B cell (primary cell): ENCODE measurements at regions not wholly inside any gene's neighbourhood (a gene's known extent, or its start where the extent isn't known, plus 50 kb on each side); places are given as distances from the start of the nearest gene placed in this dataset.

Experiments used
- ATAC-seq: fragments of 200-7000 bp; cut with Tn5 transposase; one replicate; pipeline ENCODE4 v1.10.0; 2021; ENCODE audit warnings: low read depth, mild to moderate bottlenecking, moderate number of reproducible peaks, moderate library complexity
- CTCF ChIA-PET: fragments of 350-600 bp; sonication (Branson Sonifier 250); formaldehyde crosslinking; loops from one replicate; lab custom pipeline; 2021; ENCODE audit warnings: antibody characterized with exemption, inconsistent platforms; lab: Charles Lee
- POLR2A ChIA-PET: fragments of 350-600 bp; sonication (Branson Sonifier 250); formaldehyde crosslinking; loops from one replicate; lab custom pipeline; 2021; ENCODE audit warnings: antibody characterized with exemption; lab: Charles Lee
- DNase-seq: peaks from one replicate; pipeline ENCODE4 v3.0.0; 2013
- H2AFZ ChIP-seq: 2 replicates; pipeline ENCODE4 v1.6.1; 2012; ENCODE audit warnings: mild to moderate bottlenecking, low read depth, low read length; ENCODE audit not compliant: insufficient read depth, poor library complexity, severe bottlenecking
- H3K27ac ChIP-seq, 2 donors: 1 replicate in 1 of 2; 2 replicates in 1 of 2; pipeline ENCODE4 v1.5.1; 2012 to 2013; ENCODE audit warnings: low read length in 2 of 2, mild to moderate bottlenecking in 2 of 2, moderate library complexity in 1 of 2
- H3K27me3 ChIP-seq, 4 experiments: fragments of 200-600 bp in 1 of 4; sonication (generic) in 1 of 4; replicated peaks in 1 of 4; 1 replicate in 2 of 4; 2 replicates in 2 of 4; pipeline versions ENCODE4 v1.6.1 to v1.7.0; 2013 to 2016; ENCODE audit warnings: low read length in 3 of 4, mild to moderate bottlenecking in 2 of 4, mixed read lengths in 1 of 4, moderate library complexity in 1 of 4; ENCODE audit not compliant: insufficient read depth in 4 of 4, control insufficient read depth in 3 of 4; ENCODE audit errors: control extremely low read depth in 1 of 4
- H3K36me3 ChIP-seq, 2 experiments: replicated peaks in 1 of 2; 1 replicate in 1 of 2; 2 replicates in 1 of 2; pipeline versions ENCODE4 v1.6.1 to v1.7.1; 2013; ENCODE audit warnings: low read length in 1 of 2; ENCODE audit not compliant: insufficient read depth in 2 of 2, control insufficient read depth in 1 of 2; ENCODE audit errors: control extremely low read depth in 1 of 2, extremely low read depth in 1 of 2
- H3K4me1 ChIP-seq, 2 donors: fragments of 200-600 bp in 1 of 2; sonication (generic) in 1 of 2; 1 replicate in 1 of 2; 2 replicates in 1 of 2; pipeline versions ENCODE4 v1.5.1 to v1.6.1; 2013 to 2017; ENCODE audit warnings: low read length in 2 of 2; ENCODE audit not compliant: control insufficient read depth in 2 of 2, insufficient read depth in 2 of 2
- H3K4me2 ChIP-seq: replicated peaks from 2 replicates; pipeline ENCODE3; 2012; ENCODE audit warnings: mild to moderate bottlenecking, low read depth, low read length; ENCODE audit not compliant: poor library complexity, severe bottlenecking
- H3K4me3 ChIP-seq, 5 experiments: fragments of 200-600 bp in 1 of 5; sonication (generic) in 1 of 5; 1 replicate in 3 of 5; 2 replicates in 2 of 5; pipeline versions ENCODE4 v1.5.1 to v1.7.0; 2011 to 2016; ENCODE audit warnings: low read length in 4 of 5, mild to moderate bottlenecking in 4 of 5, low read depth in 2 of 5, control low read depth in 1 of 5, moderate library complexity in 1 of 5; ENCODE audit not compliant: insufficient read depth in 1 of 5; ENCODE audit errors: control extremely low read depth in 1 of 5, extremely low read depth in 1 of 5
- H3K79me2 ChIP-seq: fragments of 200-600 bp; sonication (generic); one replicate; pipeline ENCODE4 v1.6.0; 2016; ENCODE audit warnings: low read length; ENCODE audit not compliant: control insufficient read depth, insufficient read depth
- H3K9ac ChIP-seq: fragments of 200-600 bp; sonication (generic); 2 replicates; pipeline ENCODE4 v1.6.1; 2017; ENCODE audit warnings: mild to moderate bottlenecking, low read length, moderate library complexity
- H3K9me3 ChIP-seq, 3 donors: one replicate each; pipeline versions ENCODE4 v1.6.1 to v1.7.1; 2013; ENCODE audit warnings: low read length in 2 of 3; ENCODE audit not compliant: control insufficient read depth in 2 of 3, insufficient read depth in 1 of 3; ENCODE audit errors: control extremely low read depth in 1 of 3
- H4K20me1 ChIP-seq: 2 replicates; pipeline ENCODE4 v1.6.0; 2012; ENCODE audit warnings: mild to moderate bottlenecking, low read length; ENCODE audit not compliant: insufficient read depth, control insufficient read depth, poor library complexity, severe bottlenecking
- H3K27ac Mint-ChIP-seq: one replicate; pipeline ENCODE4 v1.8.0; 2021; ENCODE audit warnings: mixed read lengths
- H3K27me3 Mint-ChIP-seq: one replicate; pipeline ENCODE4 v1.8.0; 2021; ENCODE audit warnings: mixed read lengths
- H3K4me1 Mint-ChIP-seq: one replicate; pipeline ENCODE4 v1.8.0; 2021; ENCODE audit warnings: mixed read lengths
- H3K4me3 Mint-ChIP-seq: one replicate; pipeline ENCODE4 v1.8.0; 2021; ENCODE audit warnings: mixed read lengths
- H3K9me3 Mint-ChIP-seq: one replicate; pipeline ENCODE4 v1.8.0; 2022; ENCODE audit warnings: mixed read lengths; ENCODE audit not compliant: insufficient read depth
- EZH2 ChIP-seq: IDR thresholded peaks from 2 replicates; pipeline ENCODE4 v1.6.1; 2012; ENCODE audit warnings: borderline replicate concordance, low read depth, mild to moderate bottlenecking, moderate library complexity, low read length; ENCODE audit not compliant: insufficient read depth, poor library complexity, severe bottlenecking
- WGBS: methylation state at CpG from one replicate; pipeline ENCODE4 v1.1.5; 2013; ENCODE audit warnings: missing lambda C conversion rate; ENCODE audit not compliant: insufficient coverage; 5-methylcytosine and 5-hydroxymethylcytosine counted together
- intact Hi-C: fragments of 100-400 bp; cut with micrococcal nuclease; formaldehyde crosslinking; loops from one replicate; pipeline ENCODE4 v1.10.0; 2022
- TF ChIP-seq, protein P1 (sequence below): fragments of 200-600 bp; IDR thresholded peaks from one replicate; pipeline ENCODE4 v1.8.0; 2022; ENCODE audit warnings: antibody characterized with exemption, mild to moderate bottlenecking

DNA sequence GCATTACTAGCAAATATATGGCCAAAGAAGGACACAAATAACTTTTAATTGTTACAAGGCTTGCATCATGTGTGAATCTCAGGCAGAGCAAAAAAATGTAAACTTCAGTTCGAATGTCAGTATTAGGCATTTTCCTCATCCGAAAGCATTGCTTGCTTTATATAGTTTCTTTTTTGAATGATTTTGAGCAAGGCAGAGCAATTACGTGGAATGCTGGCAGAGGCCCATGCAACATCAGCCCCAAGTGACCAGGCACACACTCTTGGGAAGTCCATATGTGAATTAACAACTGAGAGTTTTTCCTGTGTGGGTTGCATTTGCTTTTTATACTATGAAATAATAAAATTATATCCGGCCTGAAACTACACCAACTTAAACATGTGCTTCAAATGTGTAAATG is 274.8 kb downstream of the PTPRC start:
- no peaks in the 10 kb centered on the region for H4K20me1 ChIP-seq
- no peak overlapping the region for H3K4me3 ChIP-seq
- H3K9ac ChIP-seq = no peak overlapping the region
- H3K9me3 Mint-ChIP-seq = peaks cover 1% of the 10 kb centered on the region
- no peaks in the 10 kb centered on the region for H3K27me3 ChIP-seq
- ChIA-PET CTCF (no interaction called here), POLR2A (no interaction called here)
- no peak for TF ChIP-seq EZH2
- TF ChIP-seq, protein P1, sequence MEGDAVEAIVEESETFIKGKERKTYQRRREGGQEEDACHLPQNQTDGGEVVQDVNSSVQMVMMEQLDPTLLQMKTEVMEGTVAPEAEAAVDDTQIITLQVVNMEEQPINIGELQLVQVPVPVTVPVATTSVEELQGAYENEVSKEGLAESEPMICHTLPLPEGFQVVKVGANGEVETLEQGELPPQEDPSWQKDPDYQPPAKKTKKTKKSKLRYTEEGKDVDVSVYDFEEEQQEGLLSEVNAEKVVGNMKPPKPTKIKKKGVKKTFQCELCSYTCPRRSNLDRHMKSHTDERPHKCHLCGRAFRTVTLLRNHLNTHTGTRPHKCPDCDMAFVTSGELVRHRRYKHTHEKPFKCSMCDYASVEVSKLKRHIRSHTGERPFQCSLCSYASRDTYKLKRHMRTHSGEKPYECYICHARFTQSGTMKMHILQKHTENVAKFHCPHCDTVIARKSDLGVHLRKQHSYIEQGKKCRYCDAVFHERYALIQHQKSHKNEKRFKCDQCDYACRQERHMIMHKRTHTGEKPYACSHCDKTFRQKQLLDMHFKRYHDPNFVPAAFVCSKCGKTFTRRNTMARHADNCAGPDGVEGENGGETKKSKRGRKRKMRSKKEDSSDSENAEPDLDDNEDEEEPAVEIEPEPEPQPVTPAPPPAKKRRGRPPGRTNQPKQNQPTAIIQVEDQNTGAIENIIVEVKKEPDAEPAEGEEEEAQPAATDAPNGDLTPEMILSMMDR = no peak
- intact Hi-C loops = no loop called here
- H3K4me1 Mint-ChIP-seq = peaks cover 15% of the 10 kb centered on the region
- DNase-seq = no peak
- H2AFZ ChIP-seq = no peak overlapping the region
- no peaks in the 10 kb centered on the region for H3K27me3 Mint-ChIP-seq
- ATAC-seq = no peak
- no peak overlapping the region for H3K27ac Mint-ChIP-seq
- no peak overlapping the region for H3K27ac ChIP-seq
- no peaks in the 10 kb centered on the region for H3K36me3 ChIP-seq
- H3K4me1 ChIP-seq = peaks cover 0 to 4% of the 10 kb centered on the region in 2 donors
- no peaks in the 10 kb centered on the region for H3K9me3 ChIP-seq
- H3K79me2 ChIP-seq = peaks cover 28% of the 10 kb centered on the region
- WGBS = 63% methylated on average over 2 of the region's 4 CpGs
- H3K4me2 ChIP-seq = no peak overlapping the region
- no peak overlapping the region for H3K4me3 Mint-ChIP-seq

DNA sequence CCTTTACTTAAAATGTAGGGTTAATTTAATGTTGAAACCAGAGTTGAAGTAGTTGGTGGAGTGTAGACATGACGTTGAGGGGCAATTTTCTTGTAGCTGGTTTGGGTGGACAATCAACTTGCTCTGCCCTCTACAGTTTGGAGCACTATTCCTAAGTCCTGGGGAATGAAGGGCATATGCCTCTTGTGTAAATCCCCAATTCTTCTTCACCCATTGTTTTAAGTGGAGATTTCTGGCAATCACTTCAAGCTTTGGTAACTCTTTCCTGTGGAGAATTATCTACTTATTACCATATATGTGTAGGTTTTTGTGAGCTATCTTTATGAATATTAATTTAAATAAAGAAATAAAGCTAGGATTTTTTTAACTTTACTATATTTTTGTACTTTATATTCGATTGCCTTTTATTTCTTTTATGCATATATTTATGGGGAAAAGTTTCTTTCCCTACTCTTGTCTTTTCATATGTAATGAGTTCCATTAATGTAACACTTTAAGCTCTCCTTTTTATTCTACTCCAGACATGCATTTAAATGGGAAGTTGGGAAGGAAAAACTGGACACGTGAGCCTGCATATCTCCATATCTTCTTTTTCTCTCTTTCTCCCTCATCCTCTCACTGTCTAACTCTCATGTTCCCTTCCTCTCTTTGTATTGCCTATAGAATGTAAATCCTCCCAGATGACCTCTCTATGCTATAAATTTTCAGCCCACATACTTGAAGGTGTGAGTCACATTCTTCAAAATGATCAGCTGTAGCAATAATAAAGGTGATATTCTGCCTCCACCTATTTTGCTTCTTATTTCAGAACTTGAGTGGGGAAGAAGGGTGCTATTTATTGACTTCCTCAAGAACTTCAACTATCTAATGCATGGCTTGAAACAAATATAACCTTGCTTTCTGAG is 276.7 kb downstream of the PTPRC start:
- Histone ChIP-seq H4K20me1 (no peaks in the 10 kb centered on the region), H3K27me3 (no peaks in the 10 kb centered on the region), H2AFZ (no peak overlapping the region), H3K27ac (no peak overlapping the region), H3K4me3 (no peak overlapping the region), H3K79me2 (peaks cover 24% of the 10 kb centered on the region), H3K36me3 (no peaks in the 10 kb centered on the region), H3K4me1 (peaks cover 11 to 20% of the 10 kb centered on the region in 2 donors), H3K9ac (no peak overlapping the region), H3K4me2 (no peak overlapping the region), H3K9me3 (no peaks in the 10 kb centered on the region)
- no peak for DNase-seq
- intact Hi-C loops = no loop called here
- Mint-ChIP-seq H3K4me1 (peaks cover 33% of the 10 kb centered on the region), H3K4me3 (no peak overlapping the region), H3K27me3 (no peaks in the 10 kb centered on the region), H3K27ac (no peak overlapping the region), H3K9me3 (peaks cover 1% of the 10 kb centered on the region)
- ChIA-PET POLR2A (no interaction called here), CTCF (no interaction called here)
- 71% methylated on average over 1 of the region's 3 CpGs for WGBS
- no peak for TF ChIP-seq EZH2
- TF ChIP-seq, protein P1 = no peak
- ATAC-seq = no peak
